A172 (cell line): ENCODE measurements at regions not wholly inside any gene's neighbourhood (a gene's known extent, or its start where the extent isn't known, plus 50 kb on each side); places are given as distances from the start of the nearest gene placed in this dataset.
"Not testable (repeated sequence)": the region's sequence is repeated elsewhere in the genome, so short reads cannot be mapped to it uniquely, and the experiment has no call there.

ENCODE experiments used
- DNase-seq: peaks from one replicate; pipeline ENCODE4 v3.0.0-alpha.2; 2015; ENCODE audit warnings: low spot score

- no peak for DNase-seq
Observed at GRCh38 chr12:25424211-25424731, 128.8 kb downstream of the LMNTD1 start.

- no peak for DNase-seq
Observed at GRCh38 chr12:25423355-25424050, 129.6 kb downstream of the LMNTD1 start.

GRCh38 chr12:25422241-25422640 is 130.8 kb downstream of the LMNTD1 start:
- no peak for DNase-seq

GRCh38 chr12:25421651-25422167 is 131.4 kb downstream of the LMNTD1 start:
- no peak for DNase-seq

- no peak for DNase-seq
Observed at GRCh38 chr12:25420116-25420515, 133.0 kb downstream of the LMNTD1 start.

- no peak for DNase-seq
Observed at GRCh38 chr12:25419595-25419994, 133.5 kb downstream of the LMNTD1 start.

GRCh38 chr12:25417071-25417470 is 136.0 kb downstream of the LMNTD1 start:
- no peak for DNase-seq

- DNase-seq = no peak
Observed at GRCh38 chr12:25416516-25416915, 136.6 kb downstream of the LMNTD1 start.

GRCh38 chr12:25415004-25415403 is 138.1 kb downstream of the LMNTD1 start:
- no peak for DNase-seq

- no peak for DNase-seq
Observed at GRCh38 chr12:25412735-25413134, 140.3 kb downstream of the LMNTD1 start.

GRCh38 chr12:25404955-25405354 is 148.1 kb downstream of the LMNTD1 start:
- DNase-seq = no peak

GRCh38 chr12:25401547-25402345 is 151.0 kb upstream of the KRAS start:
- no peak for DNase-seq

GRCh38 chr12:25397001-25397400 is 146.3 kb upstream of the KRAS start:
- DNase-seq = no peak

- no peak for DNase-seq
Observed at GRCh38 chr12:25395227-25395626, 144.5 kb upstream of the KRAS start.

- DNase-seq = not testable (repeated sequence)
Observed at GRCh38 chr12:25394775-25395174, 144.0 kb upstream of the KRAS start.

GRCh38 chr12:25394025-25394424 is 143.3 kb upstream of the KRAS start:
- no peak for DNase-seq

GRCh38 chr12:25391346-25391745 is 140.6 kb upstream of the KRAS start:
- DNase-seq = not testable (repeated sequence)

GRCh38 chr12:25388183-25388582 is 137.5 kb upstream of the KRAS start:
- DNase-seq = peak; percentile 34

GRCh38 chr12:25387732-25388050 is 137.0 kb upstream of the KRAS start:
- DNase-seq = no peak

- DNase-seq = peak; percentile 83
Observed at GRCh38 chr12:25386831-25387731, 136.4 kb upstream of the KRAS start.

GRCh38 chr12:25384893-25385248 is 134.1 kb upstream of the KRAS start:
- DNase-seq = no peak
